Uterus (tissue), 3 donors: ENCODE measurements at regions not wholly inside any gene's neighbourhood (a gene's known extent, or its start where the extent isn't known, plus 50 kb on each side); places are given as distances from the start of the nearest gene placed in this dataset.

ENCODE experiments used
- DNase-seq, 2 donors: peaks; one replicate each; pipeline ENCODE4 v3.0.0-alpha.2; 2019 to 2020
- H3K27ac ChIP-seq, 2 donors: fragments of 200-600 bp; sonication (generic); 1 replicate in 1 of 2; 2 replicates in 1 of 2; pipeline ENCODE4 v1.5.1; 2016 to 2018
- H3K27me3 ChIP-seq, 2 donors: fragments of 200-600 bp; sonication (generic); one replicate each; pipeline ENCODE4 v1.5.1; 2018 to 2019; ENCODE audit warnings: control low read depth in 1 of 2
- H3K36me3 ChIP-seq, 2 donors: fragments of 200-600 bp; sonication (generic); one replicate each; pipeline ENCODE4 v1.5.1; 2019; ENCODE audit warnings: control low read depth in 1 of 2
- H3K4me1 ChIP-seq, 2 donors: fragments of 200-600 bp; sonication (generic); one replicate each; pipeline ENCODE4 v1.5.1; 2018 to 2019; ENCODE audit warnings: control low read depth in 1 of 2
- H3K4me3 ChIP-seq, 2 donors: fragments of 200-600 bp; sonication (generic); 1 replicate in 1 of 2; 2 replicates in 1 of 2; pipeline ENCODE4 v1.5.1; 2018 to 2019; ENCODE audit warnings: mild to moderate bottlenecking in 1 of 2
- H3K9me3 ChIP-seq, 2 donors: fragments of 200-600 bp; sonication (generic); one replicate each; pipeline ENCODE4 v1.5.1; 2019; ENCODE audit warnings: control low read depth in 1 of 2
- CTCF ChIP-seq, 4 experiments: fragments of 200-600 bp in 2 of 4; fragments of 450-650 bp in 2 of 4; sonication (generic) in 2 of 4; IDR thresholded peaks; one replicate each; pipeline ENCODE4 v1.5.1; 2016 to 2019; ENCODE audit warnings: antibody characterized with exemption in 4 of 4, mild to moderate bottlenecking in 2 of 4, moderate library complexity in 1 of 4
- POLR2A ChIP-seq, 2 donors: fragments of 450-650 bp; IDR thresholded peaks; one replicate each; pipeline ENCODE4 v1.6.1; 2016; ENCODE audit warnings: antibody characterized with exemption in 2 of 2, mild to moderate bottlenecking in 1 of 2, moderate library complexity in 1 of 2
- intact Hi-C: fragments of 100-400 bp; cut with DNase I; formaldehyde crosslinking; loops from one replicate; pipeline ENCODE4 v1.15.1; 2023; ENCODE audit warnings: low total_unique reads
- donor health status: DM: yes; HTN: yes; CAD: no.

- Histone ChIP-seq H3K9me3 (no peaks in the 10 kb centered on the region), H3K4me3 (no peak overlapping the region), H3K4me1 (no peaks in the 10 kb centered on the region), H3K27me3 (no peaks in the 10 kb centered on the region), H3K36me3 (no peaks in the 10 kb centered on the region), H3K27ac (no peak overlapping the region)
- TF ChIP-seq CTCF (IDR thresholded peaks at IDR 0.05) (no peak), POLR2A (IDR thresholded peaks at IDR 0.05) (no peak)
- no peak for DNase-seq
- intact Hi-C loops: no loop called here
Measured at GRCh38 chr22:47943729-47944700, 1181.6 kb downstream of the TBC1D22A start.

- Histone ChIP-seq H3K4me1 (no peaks in the 10 kb centered on the region), H3K4me3 (no peak overlapping the region), H3K36me3 (no peaks in the 10 kb centered on the region), H3K27ac (no peak overlapping the region), H3K9me3 (no peaks in the 10 kb centered on the region), H3K27me3 (no peaks in the 10 kb centered on the region)
- no peak for DNase-seq
- intact Hi-C loops: no loop called here
- no peak for TF ChIP-seq POLR2A (IDR thresholded peaks at IDR 0.05)
- no peak for TF ChIP-seq CTCF (IDR thresholded peaks at IDR 0.05)
Measured at GRCh38 chr22:47940211-47940610, 1177.8 kb downstream of the TBC1D22A start.

- DNase-seq: no peak
- Histone ChIP-seq H3K36me3 (no peaks in the 10 kb centered on the region), H3K4me3 (no peak overlapping the region), H3K27me3 (no peaks in the 10 kb centered on the region), H3K27ac (no peak overlapping the region), H3K9me3 (peaks cover 0 to 3% of the 10 kb centered on the region in 2 donors), H3K4me1 (no peaks in the 10 kb centered on the region)
- intact Hi-C loops: no loop called here
- TF ChIP-seq CTCF (IDR thresholded peaks at IDR 0.05) (no peak), POLR2A (IDR thresholded peaks at IDR 0.05) (no peak)
Measured at GRCh38 chr22:47933891-47934290, 1171.4 kb downstream of the TBC1D22A start.

GRCh38 chr22:47933226-47933625, 1170.8 kb downstream of the TBC1D22A start:
- no peaks in the 10 kb centered on the region for H3K4me1 ChIP-seq
- H3K27me3 ChIP-seq: no peaks in the 10 kb centered on the region
- H3K4me3 ChIP-seq: no peak overlapping the region
- no peaks in the 10 kb centered on the region for H3K36me3 ChIP-seq
- DNase-seq: no peak
- no peak overlapping the region for H3K27ac ChIP-seq
- intact Hi-C loops: no loop called here
- peaks cover 0 to 3% of the 10 kb centered on the region in 2 donors for H3K9me3 ChIP-seq
- no peak for TF ChIP-seq POLR2A (IDR thresholded peaks at IDR 0.05)
- TF ChIP-seq CTCF (IDR thresholded peaks at IDR 0.05): no peak

- H3K9me3 ChIP-seq: peaks cover 0 to 3% of the 10 kb centered on the region in 2 donors
- TF ChIP-seq POLR2A (IDR thresholded peaks at IDR 0.05) (no peak), CTCF (IDR thresholded peaks at IDR 0.05) (no peak)
- H3K4me1 ChIP-seq: no peaks in the 10 kb centered on the region
- no peaks in the 10 kb centered on the region for H3K36me3 ChIP-seq
- no peak for DNase-seq
- H3K27me3 ChIP-seq: no peaks in the 10 kb centered on the region
- no peak overlapping the region for H3K4me3 ChIP-seq
- intact Hi-C loops: no loop called here
- no peak overlapping the region for H3K27ac ChIP-seq
Measured at GRCh38 chr22:47929646-47930185, 1167.3 kb downstream of the TBC1D22A start.
